A549 (cell line): ENCODE measurements at regions not wholly inside any gene's neighbourhood (a gene's known extent, or its start where the extent isn't known, plus 50 kb on each side); places are given as distances from the start of the nearest gene placed in this dataset.

Experiments used
- BHLHE40 ChIP-seq: IDR thresholded peaks from 2 replicates; pipeline ENCODE4 v1.6.1; 2012; ENCODE audit warnings: low read depth, low read length, inconsistent platforms
- CTCF ChIP-seq: fragments of >200 bp; sonication (Bioruptor Twin); formaldehyde crosslinking; IDR thresholded peaks from 3 replicates; pipeline ENCODE4 v1.5.1; 2016
- EP300 ChIP-seq, 2 experiments: fragments of >200 bp; sonication (Bioruptor Twin); formaldehyde crosslinking; IDR thresholded peaks; 2 replicates in 1 of 2; 3 replicates in 1 of 2; pipeline ENCODE4 v1.6.1; 2016 to 2017
- FOSL2 ChIP-seq, 2 experiments: fragments of 450-650 bp in 1 of 2; fragments of >200 bp in 1 of 2; sonication (Bioruptor Twin) in 1 of 2; formaldehyde crosslinking; IDR thresholded peaks; 2 replicates each; pipeline versions ENCODE4 v1.5.0 to v1.6.1; 2016 to 2020; ENCODE audit warnings: mild to moderate bottlenecking in 1 of 2, moderate library complexity in 1 of 2
- HOXA7 ChIP-seq: fragments of 250-450 bp; sonication (Bioruptor Pico); IDR thresholded peaks from 2 replicates; pipeline ENCODE4 v1.5.0; 2020; ENCODE audit warnings: mild to moderate bottlenecking, moderate library complexity
- JUN ChIP-seq, 2 experiments: fragments of >200 bp; sonication (Bioruptor Twin); formaldehyde crosslinking; IDR thresholded peaks; 2 replicates in 1 of 2; 3 replicates in 1 of 2; pipeline ENCODE4 v1.6.1; 2016 to 2017
- MYC ChIP-seq: IDR thresholded peaks from 2 replicates; pipeline ENCODE4 v1.6.1; 2012; ENCODE audit warnings: mild to moderate bottlenecking, inconsistent platforms, low read length, improper control_type of control experiment, borderline replicate concordance
- PHF8 ChIP-seq: fragments of 200-600 bp; sonication (generic); IDR thresholded peaks from 2 replicates; pipeline ENCODE4 v1.6.1; 2016; ENCODE audit warnings: low read depth, mild to moderate bottlenecking, antibody characterized with exemption, moderate library complexity, borderline replicate concordance
- POLR2A ChIP-seq: IDR thresholded peaks from 2 replicates; pipeline ENCODE4 v1.6.1; 2012; ENCODE audit warnings: mild to moderate bottlenecking, low read length
- REST ChIP-seq: fragments of 200-600 bp; sonication (generic); IDR thresholded peaks from 2 replicates; pipeline ENCODE4 v1.6.1; 2016; ENCODE audit warnings: antibody characterized with exemption, mild to moderate bottlenecking, moderate library complexity
- RNF2 ChIP-seq: fragments of 200-600 bp; sonication (generic); IDR thresholded peaks from 2 replicates; pipeline ENCODE4 v1.6.1; 2016; ENCODE audit warnings: low read depth, mild to moderate bottlenecking, antibody characterized with exemption, moderate library complexity, borderline replicate concordance
- TF ChIP-seq, protein P1 (sequence below): fragments of 250-450 bp; sonication (Bioruptor Pico); IDR thresholded peaks from 2 replicates; pipeline ENCODE4 v1.5.0; 2021; ENCODE audit warnings: mild to moderate bottlenecking, moderate library complexity, borderline replicate concordance

DNA sequence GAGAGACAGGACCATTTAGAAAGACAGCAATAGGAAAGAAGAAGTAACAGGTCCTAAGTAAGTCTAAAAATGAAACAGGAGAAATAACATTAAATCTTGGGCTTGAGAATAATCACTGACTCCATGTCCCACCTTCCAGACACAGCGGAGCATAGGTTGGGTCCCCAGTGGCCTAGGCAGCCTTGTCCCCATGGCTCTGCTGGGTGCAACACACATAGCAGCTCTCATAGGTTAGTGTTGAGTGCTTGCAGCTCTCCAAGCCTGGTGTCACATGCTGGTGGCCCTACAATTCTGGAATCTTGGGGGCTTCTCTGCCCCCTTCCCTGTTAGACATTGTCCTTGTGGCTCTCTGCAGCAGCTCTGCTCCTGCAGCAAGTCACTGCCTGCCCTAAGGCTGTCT, 952.8 kb upstream of the ADGRL2 start:
- TF ChIP-seq BHLHE40 (no peak), RNF2 (no peak), CTCF (no peak), PHF8 (no peak), HOXA7 (CRISPR knock-in tag) (no peak), POLR2A (no peak), JUN (IDR thresholded peaks at IDR 0.05) (no peak), MYC (no peak), EP300 (IDR thresholded peaks at IDR 0.05) (no peak), REST (no peak), FOSL2 (IDR thresholded peaks at IDR 0.05) (no peak), FOSL2 (CRISPR knock-in tag; IDR thresholded peaks at IDR 0.05) (no peak)
- TF ChIP-seq, protein P1, sequence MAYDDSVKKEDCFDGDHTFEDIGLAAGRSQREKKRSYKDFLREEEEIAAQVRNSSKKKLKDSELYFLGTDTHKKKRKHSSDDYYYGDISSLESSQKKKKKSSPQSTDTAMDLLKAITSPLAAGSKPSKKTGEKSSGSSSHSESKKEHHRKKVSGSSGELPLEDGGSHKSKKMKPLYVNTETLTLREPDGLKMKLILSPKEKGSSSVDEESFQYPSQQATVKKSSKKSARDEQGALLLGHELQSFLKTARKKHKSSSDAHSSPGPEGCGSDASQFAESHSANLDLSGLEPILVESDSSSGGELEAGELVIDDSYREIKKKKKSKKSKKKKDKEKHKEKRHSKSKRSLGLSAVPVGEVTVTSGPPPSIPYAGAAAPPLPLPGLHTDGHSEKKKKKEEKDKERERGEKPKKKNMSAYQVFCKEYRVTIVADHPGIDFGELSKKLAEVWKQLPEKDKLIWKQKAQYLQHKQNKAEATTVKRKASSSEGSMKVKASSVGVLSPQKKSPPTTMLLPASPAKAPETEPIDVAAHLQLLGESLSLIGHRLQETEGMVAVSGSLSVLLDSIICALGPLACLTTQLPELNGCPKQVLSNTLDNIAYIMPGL: no peak
